Skin epidermis (tissue), 12 donors: ENCODE measurements at regions not wholly inside any gene's neighbourhood (a gene's known extent, or its start where the extent isn't known, plus 50 kb on each side); places are given as distances from the start of the nearest gene placed in this dataset.

Source experiments
- H3K27ac ChIP-seq, 21 experiments: fragments of 200-600 bp; sonication (generic) in 11 of 21; one replicate each; pipeline ENCODE4 v1.5.0; 2020; ENCODE audit warnings: mild to moderate bottlenecking in 3 of 21, inconsistent platforms in 2 of 21, moderate library complexity in 2 of 21
- H3K4me3 ChIP-seq, 7 experiments: fragments of 200-600 bp; sonication (generic) in 2 of 7; one replicate each; pipeline ENCODE4 v1.5.0; 2020; ENCODE audit warnings: inconsistent platforms in 2 of 7, mild to moderate bottlenecking in 2 of 7, moderate library complexity in 1 of 7

- H3K4me3 ChIP-seq: no peak overlapping the region
- no peak overlapping the region for H3K27ac ChIP-seq
These were observed 139.6 kb upstream of the CTTNBP2NL start for GRCh38 chr1:112256411-112256810.

- no peak overlapping the region for H3K27ac ChIP-seq
- H3K4me3 ChIP-seq: no peak overlapping the region
These were observed 138.8 kb upstream of the CTTNBP2NL start for GRCh38 chr1:112257043-112257835.

DNA sequence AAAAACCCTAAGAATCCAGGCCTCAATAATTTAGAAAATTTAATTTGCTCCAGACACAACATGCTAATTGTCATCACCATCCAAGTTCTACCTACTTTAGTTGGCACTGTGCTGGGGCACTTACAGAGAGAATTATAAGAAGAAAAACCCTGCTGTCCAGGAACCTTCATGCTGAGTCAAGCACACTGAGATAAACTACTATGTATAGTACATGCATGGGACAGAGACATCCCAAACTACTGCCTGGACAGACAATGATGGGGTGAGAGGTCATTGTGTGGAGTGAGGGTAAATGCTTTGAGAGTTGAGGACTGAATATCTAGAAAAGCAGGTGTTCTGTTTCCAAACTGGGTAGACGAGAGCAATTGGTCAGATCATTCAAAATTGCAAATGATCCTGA, 135.3 kb upstream of the CTTNBP2NL start:
- no peak overlapping the region for H3K27ac ChIP-seq
- H3K4me3 ChIP-seq: no peak overlapping the region

- no peak overlapping the region for H3K4me3 ChIP-seq
- no peak overlapping the region for H3K27ac ChIP-seq
These were observed 133.7 kb upstream of the CTTNBP2NL start for GRCh38 chr1:112262316-112262715.

GRCh38 chr1:112263042-112263441, 133.0 kb upstream of the CTTNBP2NL start:
- Histone ChIP-seq H3K4me3 (no peak overlapping the region), H3K27ac (no peak overlapping the region)

DNA sequence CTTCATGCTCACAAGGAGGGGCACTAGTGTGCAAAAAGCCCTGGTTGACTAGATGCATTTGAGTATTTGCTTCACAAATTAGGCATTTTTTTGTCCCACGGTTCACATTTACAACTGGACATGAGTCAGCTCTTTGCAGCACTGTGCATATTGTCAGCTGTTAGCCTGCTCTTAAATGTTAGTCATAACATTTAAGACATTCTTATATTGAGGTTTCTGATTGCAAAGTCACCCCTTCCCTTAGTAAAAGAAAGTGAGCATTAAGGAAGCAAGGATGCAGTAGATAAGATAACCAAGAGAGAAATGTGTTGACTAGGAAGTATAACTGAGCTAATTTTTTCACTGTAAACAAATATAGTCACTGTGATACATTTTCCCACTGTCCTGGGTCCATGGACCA, 132.6 kb upstream of the CTTNBP2NL start:
- no peak overlapping the region for H3K27ac ChIP-seq
- H3K4me3 ChIP-seq: no peak overlapping the region

DNA sequence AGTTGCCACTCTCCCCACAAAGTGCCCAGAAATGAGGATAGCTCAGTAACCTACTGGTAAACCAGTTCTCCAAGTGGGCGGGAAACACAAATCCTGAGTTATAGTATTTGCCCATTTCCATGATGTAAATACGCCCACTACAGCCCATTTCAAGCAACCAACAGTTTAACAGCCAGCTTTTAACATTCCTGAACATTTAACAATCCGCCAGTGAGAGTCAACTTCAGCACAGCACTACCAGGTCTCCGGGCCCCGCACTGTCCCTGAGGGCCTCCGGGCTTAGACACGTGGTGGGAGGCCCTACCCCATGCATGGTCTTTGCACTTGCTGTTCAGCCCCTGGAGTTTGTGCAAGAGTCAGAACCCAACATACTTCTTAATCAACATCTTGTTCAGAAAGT, 132.0 kb upstream of the CTTNBP2NL start:
- no peak overlapping the region for H3K4me3 ChIP-seq
- H3K27ac ChIP-seq: no peak overlapping the region

DNA sequence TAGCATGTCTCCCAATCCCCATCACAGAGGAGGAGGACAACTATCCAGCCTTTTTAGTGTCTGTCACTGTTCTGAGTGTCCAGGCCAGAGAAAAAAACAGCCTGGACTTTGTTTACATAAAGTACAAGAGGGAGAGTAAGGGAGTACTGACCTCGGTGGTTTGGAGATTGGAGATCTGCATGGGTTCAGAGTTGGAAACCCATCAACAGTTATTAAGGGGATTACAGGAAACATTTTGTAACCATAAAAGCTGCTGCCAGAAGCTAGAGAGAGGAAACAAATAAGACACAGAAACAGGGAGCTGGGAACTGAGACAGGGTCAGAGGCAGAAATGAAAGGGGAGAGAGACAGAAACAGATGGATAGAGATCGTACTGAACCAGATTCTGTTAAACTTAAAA, 131.5 kb upstream of the CTTNBP2NL start:
- peak overlapping the region in 1 of 21 experiments; percentile 40 for H3K27ac ChIP-seq
- no peak overlapping the region for H3K4me3 ChIP-seq

DNA sequence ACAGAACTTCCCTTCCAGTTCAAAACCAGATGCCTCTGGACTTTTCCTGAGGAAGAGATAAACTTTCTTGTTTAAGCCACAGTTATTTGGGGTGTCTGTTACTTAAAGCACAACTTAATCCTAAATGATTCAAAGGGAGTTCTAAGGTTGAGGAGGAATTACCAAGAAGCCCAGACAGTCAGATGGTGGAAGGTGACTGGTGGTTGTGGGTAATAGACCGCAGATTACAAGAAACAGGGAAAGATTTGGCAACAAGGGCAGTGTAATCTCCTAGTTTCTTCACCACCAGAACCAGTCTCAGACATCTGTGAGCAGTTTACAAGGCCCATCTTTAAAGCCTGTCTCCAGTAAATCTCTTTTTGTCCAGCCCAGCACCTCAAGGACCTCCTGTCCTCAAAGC, 130.1 kb upstream of the CTTNBP2NL start:
- H3K27ac ChIP-seq: peak overlapping the region in 1 of 21 experiments; percentile 28

DNA sequence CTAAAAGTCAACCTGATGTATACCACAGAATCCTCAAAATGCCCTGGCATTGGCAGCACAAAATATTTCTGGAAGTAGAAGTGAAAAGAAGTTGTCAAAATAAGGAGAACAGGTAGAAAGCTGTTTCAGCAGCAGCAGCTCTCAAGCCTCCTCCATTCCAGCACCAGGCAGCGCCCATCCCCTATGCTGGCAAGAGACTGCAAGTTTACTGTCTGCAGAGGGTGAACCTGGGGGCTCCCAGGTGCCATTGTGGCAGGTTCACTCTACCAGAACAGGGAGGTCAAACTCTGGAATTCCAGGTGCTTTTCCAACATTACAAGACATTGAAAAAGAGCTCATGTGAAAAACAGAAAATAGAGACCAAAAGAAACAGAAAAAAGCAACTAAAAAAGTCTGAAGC, 128.8 kb upstream of the CTTNBP2NL start:
- peak overlapping the region in 1 of 21 experiments; percentile 21 for H3K27ac ChIP-seq

More for the DNA sequence above, 130.1 kb upstream of the CTTNBP2NL start:
- H3K4me3 ChIP-seq: no peak overlapping the region

DNA sequence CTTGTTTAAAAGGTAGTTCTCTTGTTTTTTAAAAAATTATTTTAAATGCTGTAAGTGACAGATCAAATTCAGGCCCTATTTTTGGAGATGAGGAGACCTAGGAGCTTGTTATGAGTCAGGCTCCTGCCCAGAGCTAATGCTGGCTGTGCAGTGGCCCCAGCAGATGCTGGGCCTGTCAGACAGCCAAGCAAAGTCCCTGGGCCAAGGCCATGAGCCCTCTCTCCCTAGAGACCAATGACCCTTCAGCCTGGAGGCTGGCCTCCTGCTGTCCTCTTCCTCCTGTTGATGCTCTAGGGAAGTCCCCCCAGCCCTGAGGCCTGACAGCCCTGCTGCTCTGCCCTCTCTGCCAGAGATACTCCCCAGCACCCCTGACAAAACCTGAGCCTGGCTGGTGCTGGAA, 128.1 kb upstream of the CTTNBP2NL start:
- peak overlapping the region in 1 of 21 experiments; percentile 21 for H3K27ac ChIP-seq
- H3K4me3 ChIP-seq: no peak overlapping the region

More for the DNA sequence above, 128.8 kb upstream of the CTTNBP2NL start:
- no peak overlapping the region for H3K4me3 ChIP-seq

DNA sequence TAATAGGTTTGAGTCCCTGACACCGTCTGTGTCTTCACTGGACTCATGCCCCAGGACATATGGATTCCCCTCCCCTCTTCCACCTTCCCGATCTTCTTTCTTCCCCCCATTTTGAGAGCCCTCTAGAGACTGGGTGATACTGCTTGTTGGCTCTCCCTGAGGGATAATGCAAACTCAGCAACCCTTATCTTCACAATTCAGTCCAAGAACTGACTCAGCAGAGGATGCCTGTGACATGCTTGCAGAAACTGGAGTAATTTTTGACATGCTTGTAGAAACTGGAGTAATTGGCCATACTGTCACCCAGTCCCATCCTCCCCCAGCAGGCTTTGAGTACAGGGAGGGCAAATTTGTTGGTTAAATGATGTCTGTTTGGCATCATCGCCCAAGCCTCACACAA, 127.6 kb upstream of the CTTNBP2NL start:
- Histone ChIP-seq H3K4me3 (no peak overlapping the region), H3K27ac (no peak overlapping the region)

DNA sequence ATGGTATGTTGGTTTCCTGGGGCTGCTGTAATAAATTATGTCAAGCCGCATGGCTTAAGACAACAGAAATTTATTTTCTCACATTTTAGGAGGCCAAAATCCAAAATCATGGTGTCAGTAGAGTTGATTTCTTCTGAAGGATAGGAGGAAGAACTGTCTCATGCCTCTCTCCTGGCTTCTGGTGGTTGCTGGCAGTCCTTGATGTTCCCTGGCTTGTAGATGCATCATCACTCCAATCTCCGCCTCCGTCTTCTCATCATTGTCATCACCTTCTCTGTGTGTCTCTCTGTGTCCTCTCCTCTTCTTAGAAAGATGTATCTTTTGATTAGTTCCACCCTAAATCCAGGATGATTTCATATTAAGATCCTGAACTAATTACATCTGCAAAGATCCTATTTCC, 124.7 kb upstream of the CTTNBP2NL start:
- no peak overlapping the region for H3K27ac ChIP-seq
- no peak overlapping the region for H3K4me3 ChIP-seq

DNA sequence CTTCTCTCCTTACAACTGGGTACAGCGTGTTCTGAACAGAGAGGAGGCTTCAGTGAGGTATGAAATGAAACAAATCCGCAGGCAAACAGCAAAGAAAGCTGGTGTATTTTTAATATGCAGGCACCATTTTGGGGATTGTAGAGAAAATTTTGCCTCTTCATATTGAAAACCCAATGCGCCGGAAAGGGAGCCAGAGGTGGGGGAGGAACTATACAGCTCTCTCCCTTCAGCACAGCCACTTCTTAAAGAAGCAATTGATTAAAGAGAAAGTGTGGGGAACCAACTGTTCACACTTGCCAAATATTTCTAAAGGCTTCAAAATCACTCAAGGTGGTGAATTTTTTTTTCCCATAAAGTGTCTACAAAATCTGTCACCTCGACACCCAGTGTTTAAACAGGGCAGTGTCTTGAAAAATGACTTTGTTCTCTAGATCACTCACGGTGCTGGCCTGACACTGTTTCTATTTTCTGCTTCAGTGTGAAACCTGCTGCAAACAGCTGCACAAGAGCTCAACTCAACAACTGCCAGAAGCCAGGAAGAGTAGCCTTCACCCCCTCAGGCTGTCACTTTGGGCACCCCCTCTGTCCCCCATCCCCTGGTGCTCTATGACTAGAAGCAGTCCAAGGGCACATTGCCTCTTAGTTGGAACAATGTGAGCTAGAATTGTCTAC, 123.8 kb upstream of the CTTNBP2NL start:
- H3K27ac ChIP-seq: no peak overlapping the region

GRCh38 chr1:112284796-112285195, 111.2 kb upstream of the CTTNBP2NL start:
- H3K27ac ChIP-seq: no peak overlapping the region
- H3K4me3 ChIP-seq: no peak overlapping the region

More for the DNA sequence above, 123.8 kb upstream of the CTTNBP2NL start:
- no peak overlapping the region for H3K4me3 ChIP-seq

- no peak overlapping the region for H3K27ac ChIP-seq
- no peak overlapping the region for H3K4me3 ChIP-seq
These were observed 110.7 kb upstream of the CTTNBP2NL start for GRCh38 chr1:112285316-112285715.

DNA sequence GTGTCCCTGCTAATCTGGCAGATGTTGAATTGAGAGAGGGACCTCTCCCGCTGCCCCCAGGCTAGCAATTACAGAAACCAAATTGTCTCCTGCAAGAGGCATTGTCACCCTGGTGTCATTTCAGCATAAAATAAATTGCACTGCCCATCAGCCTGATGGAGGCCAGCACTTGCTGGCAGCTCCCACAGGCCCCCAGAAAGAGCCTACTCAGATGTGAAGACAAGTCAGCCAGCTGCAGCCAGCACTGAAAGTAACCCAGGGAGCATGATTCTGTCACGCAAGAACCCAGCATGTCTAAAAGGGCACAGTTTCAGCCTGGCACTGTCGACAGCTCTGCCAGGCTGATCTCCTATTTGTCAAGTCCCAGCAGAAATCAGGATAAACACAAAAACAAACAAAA, 110.3 kb upstream of the CTTNBP2NL start:
- H3K4me3 ChIP-seq: no peak overlapping the region

DNA sequence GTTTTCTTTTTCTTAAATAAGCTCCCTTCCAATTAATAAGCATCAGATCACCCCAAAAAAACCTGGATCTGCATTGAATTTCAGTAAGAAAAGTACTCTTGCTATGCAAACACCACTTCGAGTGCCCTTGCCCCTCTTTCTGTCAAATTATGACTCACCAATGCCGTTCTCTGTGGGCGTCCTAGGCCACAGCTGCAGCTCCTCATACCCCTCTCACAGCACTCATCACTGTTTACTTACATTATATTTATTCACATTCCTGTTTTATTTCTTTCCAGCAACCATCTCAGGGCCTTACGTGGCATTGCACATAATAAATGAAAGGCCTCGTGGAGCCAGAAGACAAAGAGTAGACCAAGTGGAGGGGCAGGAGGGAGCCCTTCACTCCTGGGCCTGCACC, 99.1 kb upstream of the CTTNBP2NL start:
- Histone ChIP-seq H3K27ac (no peak overlapping the region), H3K4me3 (no peak overlapping the region)

More for the DNA sequence above, 110.3 kb upstream of the CTTNBP2NL start:
- H3K27ac ChIP-seq: no peak overlapping the region

GRCh38 chr1:112297536-112297935, 98.5 kb upstream of the CTTNBP2NL start:
- peak overlapping the region in 1 of 21 experiments; percentile 5 for H3K27ac ChIP-seq
- H3K4me3 ChIP-seq: no peak overlapping the region

GRCh38 chr1:112298558-112298957, 97.5 kb upstream of the CTTNBP2NL start:
- Histone ChIP-seq H3K27ac (no peak overlapping the region), H3K4me3 (no peak overlapping the region)

- H3K27ac ChIP-seq: peak overlapping the region in 2 of 21 experiments; percentile 18 to 35
These were observed 91.9 kb upstream of the CTTNBP2NL start for GRCh38 chr1:112304126-112304525.

More at GRCh38 chr1:112304126-112304525, 91.9 kb upstream of the CTTNBP2NL start:
- no peak overlapping the region for H3K4me3 ChIP-seq
